NCI-H345 treated with DMSO at 0.1 percent for 48 hours (cell line): ENCODE measurements at regions not wholly inside any gene's neighbourhood (a gene's known extent, or its start where the extent isn't known, plus 50 kb on each side); places are given as distances from the start of the nearest gene placed in this dataset.
"Not testable (repeated sequence)": the region's sequence is repeated elsewhere in the genome, so short reads cannot be mapped to it uniquely, and the experiment has no call there.

ENCODE experiments used
- DNase-seq: peaks from one replicate; lab custom pipeline; 2025; ENCODE audit not compliant: unreplicated experiment; lab: John Stamatoyannopoulos, UW

DNA sequence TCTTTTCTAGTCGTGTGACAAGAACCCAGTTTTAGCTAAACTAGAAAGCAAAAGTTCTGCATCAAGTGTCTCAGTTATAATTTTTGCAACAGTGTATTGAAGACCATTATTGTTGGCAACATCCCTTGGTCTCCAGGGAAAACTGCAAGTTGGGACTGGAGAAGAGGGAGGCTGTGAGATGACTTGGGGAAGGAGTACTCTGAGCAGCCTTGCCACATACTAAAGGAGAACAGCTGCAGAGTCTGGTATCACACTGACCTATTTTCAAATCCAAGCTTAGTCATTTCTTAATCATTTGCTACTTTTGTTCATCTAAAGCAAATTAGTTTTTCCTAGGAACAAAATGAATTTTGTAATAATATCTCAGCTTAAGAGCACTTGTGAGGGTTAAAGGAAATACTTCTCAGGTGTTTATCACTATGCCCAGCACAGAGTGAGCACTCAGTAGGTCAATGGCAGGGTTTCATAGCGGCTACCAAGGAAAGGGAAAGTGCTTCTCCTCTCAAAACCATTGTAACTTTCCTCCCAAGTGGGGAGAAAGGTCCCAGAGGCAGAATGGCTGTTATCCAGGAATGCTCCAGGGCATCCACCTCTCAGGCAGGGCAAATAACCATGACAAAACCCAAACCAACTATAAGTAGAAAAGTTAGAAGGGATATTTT, 247.1 kb downstream of the C11orf87 start:
- DNase-seq, result no peak

DNA sequence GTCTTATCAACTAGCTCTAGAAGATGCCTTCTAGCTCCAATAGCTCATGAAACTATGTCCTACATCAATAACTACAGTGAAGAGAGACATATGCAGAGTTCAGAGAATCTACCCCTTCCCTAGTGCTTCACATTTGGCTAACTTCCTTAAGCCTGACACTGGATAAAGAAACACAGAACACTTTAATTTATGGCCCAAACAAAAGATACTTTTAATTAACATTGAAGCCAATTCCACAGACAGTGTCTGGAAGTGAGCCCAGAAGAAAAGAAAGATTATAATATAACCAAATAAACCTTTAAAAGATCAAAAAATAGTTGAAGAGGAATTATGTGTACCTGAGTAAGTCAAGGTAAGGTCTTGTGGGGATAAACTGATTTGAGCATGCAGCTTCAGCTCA, 255.2 kb downstream of the C11orf87 start:
- DNase-seq, result no peak

DNA sequence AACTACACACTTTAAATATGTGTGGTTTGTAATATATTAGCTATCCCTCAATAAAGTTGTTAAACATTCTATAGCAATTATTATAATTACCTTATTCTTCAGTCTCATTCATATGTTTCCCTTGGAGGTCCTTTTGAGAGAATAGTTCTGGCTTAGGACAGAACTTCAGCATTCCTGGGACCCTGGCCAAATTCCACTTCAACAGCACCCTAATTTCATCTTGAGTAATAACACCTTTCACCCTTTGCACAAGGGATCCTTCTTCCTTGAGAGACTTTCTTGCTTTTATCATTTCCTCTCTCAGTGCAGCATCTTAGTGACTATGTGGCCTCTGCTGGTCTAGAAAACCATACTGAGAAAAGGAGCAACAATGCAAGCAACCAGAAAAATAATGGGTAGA, 255.9 kb downstream of the C11orf87 start:
- no peak for DNase-seq

DNA sequence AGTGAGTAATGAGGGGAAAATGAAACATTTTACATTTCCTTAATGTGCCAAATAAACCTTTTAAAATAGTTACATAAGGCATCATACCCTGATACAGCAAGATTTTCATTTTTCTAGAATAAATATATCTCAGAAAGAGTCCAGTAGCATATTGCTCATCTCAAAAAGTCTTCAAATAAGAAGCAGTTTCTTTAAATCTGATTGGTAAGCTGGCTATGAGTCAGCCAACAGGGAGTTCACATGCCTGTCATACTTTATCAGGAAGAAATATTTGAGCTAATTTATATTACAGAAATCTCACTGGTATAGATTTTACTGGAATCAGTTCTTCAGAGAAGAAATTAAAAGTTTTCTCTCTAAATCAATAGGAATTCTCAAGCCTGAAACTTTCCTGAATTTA, 258.1 kb downstream of the C11orf87 start:
- no peak for DNase-seq

DNA sequence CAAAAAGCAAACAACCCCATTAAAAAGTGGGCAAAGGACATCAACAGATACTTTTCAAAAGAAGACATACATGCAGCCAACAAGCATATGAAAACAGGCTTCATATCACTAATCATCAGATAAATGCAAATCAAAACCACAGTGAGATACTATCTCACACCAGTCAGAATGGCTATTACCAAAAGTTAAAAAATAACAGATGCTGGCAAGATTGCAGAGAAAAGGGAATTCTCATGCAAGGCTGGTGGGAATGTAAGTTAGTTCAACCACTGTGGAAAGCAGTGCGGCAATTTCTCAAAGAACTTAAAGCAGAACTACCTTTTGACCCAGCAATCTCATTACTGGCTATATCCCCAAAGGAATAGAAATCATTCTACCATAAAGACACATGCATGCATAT, 260.8 kb downstream of the C11orf87 start:
- DNase-seq, result not testable (repeated sequence)

DNA sequence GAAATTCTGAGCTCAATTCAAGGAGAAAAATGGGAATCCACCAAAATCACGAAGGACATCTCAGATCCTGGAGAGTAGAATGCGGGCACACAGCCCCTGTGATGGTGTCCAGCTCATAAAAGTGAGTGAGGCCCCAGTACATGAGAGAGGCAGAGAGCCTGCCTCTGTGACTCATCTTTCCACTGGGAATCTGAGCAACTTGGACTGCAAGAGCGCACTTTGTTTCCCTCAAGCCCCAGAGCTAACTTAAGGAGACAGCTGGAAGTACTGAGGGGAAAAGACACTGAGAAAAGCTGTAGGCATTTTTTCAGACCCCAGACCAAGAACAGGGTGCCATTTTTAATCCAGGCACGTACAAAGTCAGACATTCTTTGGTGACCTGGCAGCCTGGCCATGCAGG, 273.7 kb downstream of the C11orf87 start:
- DNase-seq, result no peak

DNA sequence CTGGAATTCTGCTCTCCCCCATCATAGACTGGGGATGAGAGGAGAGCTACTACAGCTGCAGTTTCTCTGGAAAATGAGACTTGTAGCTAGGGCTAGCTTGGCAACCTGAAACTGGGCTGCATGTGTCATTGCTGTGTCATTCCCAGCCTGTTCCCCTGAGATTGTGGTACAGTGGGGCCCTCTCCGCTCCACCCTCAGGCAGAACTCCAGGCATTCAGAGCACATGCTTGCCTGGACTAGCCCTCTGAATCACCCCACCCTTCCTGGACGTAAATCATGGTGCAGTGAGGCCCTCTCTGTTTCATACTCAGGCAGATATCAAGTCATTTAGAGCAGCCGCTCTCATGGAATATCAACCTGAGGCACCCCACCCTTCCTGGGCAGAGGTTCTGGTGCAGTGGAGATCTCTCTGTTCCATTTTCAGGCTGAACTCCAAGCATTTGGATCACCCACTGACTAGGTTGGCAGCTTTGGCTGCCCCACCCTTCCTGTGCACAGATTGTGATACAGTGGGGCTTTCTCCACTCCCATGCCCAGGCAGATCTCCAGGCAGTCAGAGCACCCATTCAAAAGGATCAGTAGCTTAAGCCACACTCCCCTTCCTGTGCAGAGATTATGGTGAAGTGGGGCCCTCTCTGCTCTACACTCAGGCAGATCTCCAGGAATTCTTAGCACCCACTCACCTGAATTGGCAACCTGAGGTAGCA, 274.4 kb downstream of the C11orf87 start:
- no peak for DNase-seq

DNA sequence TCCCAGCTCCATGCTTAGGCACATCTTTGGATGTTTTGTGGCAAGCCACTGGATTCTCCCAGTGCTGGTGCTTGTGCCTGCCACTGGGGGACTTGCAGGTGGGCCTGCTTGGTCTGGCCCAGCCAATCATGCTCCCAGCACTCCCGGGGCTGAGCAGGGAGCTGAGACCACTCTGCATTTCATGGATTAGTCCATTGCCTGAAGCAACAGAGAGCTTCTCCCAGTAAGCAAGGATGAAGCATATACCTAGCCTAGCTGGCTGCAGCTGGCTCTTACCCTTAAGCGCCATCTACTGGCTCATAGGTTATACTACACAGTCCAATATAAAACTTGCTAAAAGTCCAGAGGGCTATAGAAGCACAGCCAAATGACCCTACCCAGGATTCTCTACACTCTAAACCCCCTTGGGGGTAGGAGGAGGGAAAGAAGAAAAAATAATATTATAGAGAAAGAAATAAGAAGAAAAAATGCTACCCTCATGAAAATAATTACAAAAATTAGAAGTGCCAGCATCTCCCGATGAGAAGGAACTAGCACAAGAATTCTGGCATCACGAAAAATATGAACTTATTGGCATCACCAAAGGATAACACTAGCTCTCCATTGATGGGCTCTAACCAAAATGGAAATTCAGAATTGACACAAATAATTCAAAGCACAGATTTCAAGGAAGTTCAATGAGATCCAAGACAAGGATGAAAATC, 275.3 kb downstream of the C11orf87 start:
- no peak for DNase-seq

DNA sequence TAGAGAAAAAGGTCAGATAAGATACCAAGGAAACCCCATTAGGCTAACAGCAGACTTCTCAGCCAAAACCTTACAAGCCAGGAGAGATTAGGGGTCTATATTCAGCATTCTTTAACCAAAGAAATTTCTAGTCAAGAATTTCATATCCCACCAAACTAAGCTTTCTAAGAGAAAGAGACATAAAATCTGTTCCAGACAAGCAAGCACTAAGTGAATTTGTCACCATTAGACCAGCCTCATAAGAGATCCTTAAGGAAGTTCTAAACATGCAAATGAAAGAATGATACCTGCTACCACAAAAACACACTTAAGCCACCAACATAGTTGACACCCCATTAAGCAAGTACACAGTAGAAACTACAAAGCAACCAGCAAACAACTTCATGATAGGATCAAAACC, 276.2 kb downstream of the C11orf87 start:
- no peak for DNase-seq

DNA sequence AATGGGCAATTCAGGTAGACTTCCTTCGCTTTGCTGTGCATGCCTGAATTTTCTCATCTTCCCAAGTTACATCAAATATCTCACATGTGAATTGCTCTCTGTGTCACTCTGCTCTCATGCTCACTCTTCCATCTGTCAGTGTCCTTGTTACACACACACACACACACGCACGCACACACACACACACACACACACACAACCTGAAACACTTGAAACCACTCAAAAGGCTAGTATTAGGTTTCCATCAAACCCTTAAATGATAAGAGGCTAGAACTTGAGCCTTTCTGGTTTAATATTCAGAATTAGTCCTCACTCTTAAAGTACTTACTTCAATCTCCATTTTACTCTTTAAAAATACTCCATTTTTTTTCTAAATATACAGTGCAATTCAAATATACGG, 282.4 kb downstream of the C11orf87 start:
- DNase-seq, result no peak

DNA sequence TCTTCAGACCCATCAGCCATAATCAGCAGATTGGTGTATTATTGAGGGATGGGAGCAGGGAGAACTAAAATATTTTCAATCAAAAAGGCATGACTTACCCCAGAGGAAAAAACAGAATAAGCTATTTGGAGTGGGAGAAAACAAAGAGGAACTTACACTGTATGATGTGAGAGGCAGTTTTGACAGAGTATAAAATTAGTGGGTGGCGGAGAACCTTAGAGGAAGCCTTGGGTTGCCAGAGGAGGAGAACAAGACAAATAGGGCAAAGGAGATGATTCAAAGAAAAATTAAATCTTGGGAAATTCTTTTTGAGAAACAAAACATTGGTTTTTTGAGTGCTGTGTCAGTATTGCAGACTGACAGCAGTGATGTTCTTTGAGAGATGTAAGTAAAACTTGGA, 285.0 kb downstream of the C11orf87 start:
- no peak for DNase-seq

DNA sequence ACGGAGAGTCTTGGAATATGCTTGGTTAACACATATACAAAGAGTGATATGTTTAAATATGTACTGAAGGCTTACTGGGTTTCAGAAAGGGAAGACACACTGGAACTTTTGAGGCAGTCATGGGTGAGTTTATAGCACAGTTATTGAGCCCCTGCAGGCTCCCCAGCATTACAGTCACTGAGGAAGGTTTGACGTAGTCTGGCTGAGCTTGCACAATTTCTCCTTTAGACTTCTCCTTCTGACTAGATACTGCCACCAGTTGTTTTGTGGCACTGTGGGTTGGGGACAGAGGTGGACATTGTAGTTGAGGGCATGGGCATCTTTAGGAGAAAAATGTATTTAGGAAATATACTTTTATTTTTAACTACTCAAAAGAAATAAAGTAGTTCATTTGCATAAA, 285.4 kb downstream of the C11orf87 start:
- no peak for DNase-seq

DNA sequence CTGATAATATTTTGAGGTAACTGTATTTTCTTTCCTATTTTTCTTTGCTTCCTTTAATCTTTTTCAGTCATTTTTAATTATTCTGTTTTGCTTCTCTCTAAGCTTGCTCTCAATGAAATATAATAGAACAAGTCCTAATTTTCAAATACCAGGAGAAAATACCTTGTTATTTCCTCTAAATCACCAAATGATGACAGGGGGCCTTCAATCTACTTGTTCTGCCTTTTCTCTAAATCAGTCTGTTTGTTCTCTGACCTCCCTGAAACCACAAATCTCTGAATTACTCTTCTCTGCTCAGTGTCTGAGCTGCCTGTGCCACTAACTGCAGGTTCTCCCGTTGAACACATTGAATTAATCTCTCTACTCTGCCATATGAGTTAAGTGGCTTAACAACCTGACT, 286.2 kb downstream of the C11orf87 start:
- no peak for DNase-seq

DNA sequence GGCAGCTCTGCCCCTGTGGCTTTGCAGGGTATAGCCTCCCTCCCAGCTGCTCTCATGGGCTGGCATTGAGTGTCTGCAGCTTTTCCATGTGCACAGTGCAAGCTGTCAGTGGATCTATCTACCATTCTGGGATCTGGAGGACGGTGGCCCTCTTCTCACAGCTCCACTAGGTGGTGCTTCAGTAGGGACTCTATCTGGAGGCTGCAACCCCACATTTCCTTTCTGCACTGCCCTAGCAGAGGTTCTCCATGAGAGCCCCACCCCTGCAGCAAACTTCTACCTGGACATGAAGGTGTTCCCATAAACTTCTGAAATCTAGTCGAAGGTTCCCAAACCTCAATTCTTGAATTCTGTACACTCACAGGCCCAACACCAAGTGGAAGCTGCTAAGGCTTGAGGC, 292.5 kb downstream of the C11orf87 start:
- DNase-seq, result not testable (repeated sequence)

DNA sequence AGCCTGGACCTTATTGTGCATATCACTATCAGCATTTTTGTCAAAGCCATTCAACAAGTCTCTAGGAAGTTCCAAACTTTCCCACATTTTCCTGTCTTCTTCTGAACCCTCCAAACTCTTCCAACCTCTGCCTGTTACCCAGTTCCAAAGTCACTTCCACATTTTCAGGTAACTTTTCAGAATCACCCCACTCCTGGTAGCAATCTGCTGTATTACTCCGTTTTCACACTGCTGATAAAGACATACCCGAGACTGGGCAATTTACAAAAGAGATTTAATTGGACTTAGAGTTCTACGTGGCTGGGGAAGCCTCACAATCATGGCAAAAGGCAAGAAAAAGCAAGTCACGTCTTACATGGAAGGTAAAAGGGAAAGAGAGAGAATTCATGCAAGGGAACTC, 293.4 kb downstream of the C11orf87 start:
- DNase-seq, result not testable (repeated sequence)

DNA sequence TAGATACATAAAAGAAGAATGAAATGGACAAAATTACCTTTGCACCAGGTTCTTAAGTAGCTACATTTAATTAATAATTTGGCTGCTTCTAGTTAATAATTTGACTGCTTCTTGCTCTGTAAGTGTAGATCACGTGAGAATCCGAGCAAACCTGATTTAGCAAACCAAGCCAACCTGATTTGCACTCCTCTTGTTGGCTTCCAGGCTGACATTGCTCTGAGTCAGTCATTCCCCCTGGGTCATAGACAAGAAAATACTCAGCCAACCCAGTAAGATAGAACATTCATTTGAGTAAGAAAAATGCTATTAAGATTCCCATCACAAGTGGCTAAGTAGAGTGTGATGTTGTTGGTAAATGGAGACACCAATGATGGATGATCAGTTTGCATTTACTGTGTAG, 304.1 kb downstream of the C11orf87 start:
- no peak for DNase-seq

DNA sequence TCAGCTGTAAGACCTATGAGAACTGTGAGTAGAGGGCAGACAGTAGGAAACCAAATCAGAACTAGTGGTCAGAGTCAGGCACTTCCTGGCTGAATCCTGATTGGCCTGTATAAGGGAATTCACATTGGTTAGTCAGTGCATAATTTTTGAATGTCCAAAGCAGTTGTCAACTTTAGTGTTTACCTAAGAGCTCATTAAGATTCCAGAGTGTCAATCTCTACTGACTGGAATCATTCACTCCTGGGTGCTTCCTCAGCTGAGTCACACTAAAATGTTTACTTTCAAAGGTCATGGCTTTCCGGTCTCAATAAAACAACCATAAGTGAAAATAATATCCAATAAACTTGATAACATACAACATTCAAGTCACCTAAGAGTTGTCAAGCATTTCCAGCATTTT, 306.1 kb downstream of the C11orf87 start:
- no peak for DNase-seq

DNA sequence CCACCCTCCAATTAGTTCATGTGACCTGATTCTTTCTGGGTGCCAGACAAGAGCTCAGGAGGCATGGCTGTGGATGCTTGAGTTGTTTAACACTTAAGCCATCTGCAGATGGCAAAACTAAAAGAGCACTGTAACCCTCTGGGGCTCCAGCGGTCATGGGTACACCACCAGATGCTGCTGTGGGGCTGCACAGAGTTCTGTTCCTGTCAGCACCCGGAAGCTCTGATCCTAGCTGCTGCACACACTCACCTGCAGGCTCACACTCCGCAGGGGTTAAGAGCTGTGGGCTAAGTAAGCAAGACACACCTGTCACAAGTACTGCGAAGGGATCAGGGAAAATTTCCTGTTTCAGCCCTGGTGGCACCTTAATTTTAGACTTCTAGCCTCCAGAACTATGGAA, 307.8 kb downstream of the C11orf87 start:
- DNase-seq, result peak; percentile 39

DNA sequence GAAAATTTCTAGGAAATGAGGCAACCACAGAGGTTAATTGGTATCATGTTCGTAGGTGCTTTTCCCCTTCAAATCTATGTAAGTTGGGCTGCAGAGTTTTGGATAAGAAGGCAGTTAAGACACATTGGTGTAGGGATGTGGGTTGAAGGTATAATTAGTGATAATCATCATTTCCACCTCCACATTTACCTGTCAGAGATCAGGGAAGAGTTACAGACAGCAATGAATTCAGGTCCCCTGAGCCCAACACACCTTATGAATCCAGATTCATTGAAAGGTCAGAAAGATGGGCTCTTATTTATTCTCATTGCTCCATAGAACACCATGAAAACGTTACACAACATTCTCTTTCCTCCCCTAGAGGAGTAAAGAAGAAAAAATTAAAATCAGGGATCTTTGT, 308.7 kb downstream of the C11orf87 start:
- no peak for DNase-seq

DNA sequence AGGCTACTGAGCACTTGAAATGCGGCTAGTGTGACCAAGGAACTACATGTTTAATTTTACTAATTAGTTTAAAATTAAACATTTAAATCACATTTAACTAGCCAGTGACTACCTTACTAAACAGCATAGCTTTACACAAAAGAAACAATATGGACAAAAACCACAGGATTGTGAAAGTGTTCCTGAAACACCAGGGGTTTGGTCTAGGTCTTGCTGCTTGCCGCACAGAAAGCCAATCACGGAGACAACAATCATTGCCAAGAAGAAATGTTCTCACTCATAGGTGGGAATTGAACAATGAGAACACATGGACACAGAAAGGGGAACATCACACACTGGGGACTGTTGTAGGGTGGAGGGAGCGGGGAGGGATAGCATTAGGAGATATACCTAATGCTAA, 309.5 kb downstream of the C11orf87 start:
- no peak for DNase-seq

DNA sequence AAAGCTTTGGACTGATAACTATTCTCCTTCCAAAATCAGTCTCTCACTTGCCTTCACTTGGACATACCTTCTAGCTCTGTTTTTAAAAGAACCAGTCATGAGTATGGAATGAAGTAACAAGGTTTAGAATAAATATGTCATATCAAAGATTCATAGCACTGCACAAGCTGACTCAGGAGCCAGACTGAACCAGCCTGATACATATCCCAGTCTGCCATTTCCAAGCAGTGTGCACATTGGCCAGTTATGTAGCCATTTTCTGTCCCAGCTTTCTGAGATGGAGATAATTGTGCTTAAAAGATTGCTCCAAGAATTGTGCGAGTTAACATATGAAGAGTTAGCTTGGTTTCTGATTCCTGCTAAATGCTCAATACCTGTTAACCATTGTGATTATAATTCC, 311.3 kb downstream of the C11orf87 start:
- DNase-seq, result no peak

DNA sequence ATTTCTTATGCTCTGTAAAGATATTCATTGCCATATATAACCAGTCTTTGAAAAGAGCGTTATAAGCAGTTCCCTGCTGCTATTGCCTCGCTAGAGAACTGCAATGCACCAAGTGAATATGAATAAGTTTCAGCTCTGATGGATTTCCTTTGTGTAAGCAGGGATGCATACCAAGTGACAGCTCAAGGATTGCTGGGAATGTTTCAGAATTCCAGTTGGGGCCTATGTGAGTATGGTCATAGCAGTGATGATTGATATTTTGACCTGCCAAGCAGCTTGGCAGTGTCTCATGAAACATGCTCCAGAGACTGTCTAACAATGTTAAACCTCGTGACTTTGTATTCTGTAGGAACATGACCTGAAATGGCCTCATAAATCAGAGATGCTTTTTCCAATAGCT, 312.6 kb downstream of the C11orf87 start:
- DNase-seq, result no peak
